Endothelial cell of umbilical vein (primary cell): ENCODE measurements at regions not wholly inside any gene's neighbourhood (a gene's known extent, or its start where the extent isn't known, plus 50 kb on each side); places are given as distances from the start of the nearest gene placed in this dataset.

Source experiments
- MYC ChIP-seq: IDR thresholded peaks from one replicate; pipeline ENCODE4 v1.6.1; 2011; ENCODE audit warnings: mild to moderate bottlenecking, low read depth, low read length
- POLR2A ChIP-seq: IDR thresholded peaks from 2 replicates; pipeline ENCODE4 v1.6.1; 2012; ENCODE audit warnings: low read depth, mild to moderate bottlenecking, control low read depth, low read length
- TF ChIP-seq, protein P1 (sequence below), 2 donors: IDR thresholded peaks; 1 replicate in 1 of 2; 2 replicates in 1 of 2; pipeline ENCODE4 v1.5.1; 2011; ENCODE audit warnings: low read length in 2 of 2, mild to moderate bottlenecking in 2 of 2, moderate library complexity in 2 of 2, control low read depth in 1 of 2, inconsistent platforms in 1 of 2, low read depth in 1 of 2; ENCODE audit not compliant: insufficient read depth in 1 of 2; ENCODE audit errors: extremely low read depth in 1 of 2

DNA sequence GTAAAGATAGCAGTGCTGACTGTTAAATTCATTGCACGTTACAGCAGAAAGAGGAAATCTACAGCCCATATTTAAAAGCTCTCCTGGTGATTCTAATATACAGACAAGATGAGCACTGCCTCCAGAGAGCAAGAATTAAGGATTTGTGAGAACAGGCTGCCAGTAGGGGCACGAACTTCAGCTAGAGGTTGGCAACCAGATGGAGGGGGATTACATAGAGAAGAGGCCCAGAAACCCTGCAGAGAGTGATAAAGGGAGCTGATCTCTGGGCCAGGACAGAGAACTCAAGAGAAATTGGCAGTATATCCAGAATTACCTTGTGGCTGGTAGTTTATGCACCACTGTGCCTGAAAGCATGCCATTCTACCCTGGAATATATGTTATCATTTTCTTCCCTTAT lies 144.8 kb downstream of the UFM1 start:
- TF ChIP-seq, protein P1, sequence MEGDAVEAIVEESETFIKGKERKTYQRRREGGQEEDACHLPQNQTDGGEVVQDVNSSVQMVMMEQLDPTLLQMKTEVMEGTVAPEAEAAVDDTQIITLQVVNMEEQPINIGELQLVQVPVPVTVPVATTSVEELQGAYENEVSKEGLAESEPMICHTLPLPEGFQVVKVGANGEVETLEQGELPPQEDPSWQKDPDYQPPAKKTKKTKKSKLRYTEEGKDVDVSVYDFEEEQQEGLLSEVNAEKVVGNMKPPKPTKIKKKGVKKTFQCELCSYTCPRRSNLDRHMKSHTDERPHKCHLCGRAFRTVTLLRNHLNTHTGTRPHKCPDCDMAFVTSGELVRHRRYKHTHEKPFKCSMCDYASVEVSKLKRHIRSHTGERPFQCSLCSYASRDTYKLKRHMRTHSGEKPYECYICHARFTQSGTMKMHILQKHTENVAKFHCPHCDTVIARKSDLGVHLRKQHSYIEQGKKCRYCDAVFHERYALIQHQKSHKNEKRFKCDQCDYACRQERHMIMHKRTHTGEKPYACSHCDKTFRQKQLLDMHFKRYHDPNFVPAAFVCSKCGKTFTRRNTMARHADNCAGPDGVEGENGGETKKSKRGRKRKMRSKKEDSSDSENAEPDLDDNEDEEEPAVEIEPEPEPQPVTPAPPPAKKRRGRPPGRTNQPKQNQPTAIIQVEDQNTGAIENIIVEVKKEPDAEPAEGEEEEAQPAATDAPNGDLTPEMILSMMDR (IDR thresholded peaks at IDR 0.05; ENCODE audit: extremely low read depth in 1 of 2, insufficient read depth in 1 of 2, low read depth in 1 of 2, low read length in 2 of 2), result no peak
- TF ChIP-seq MYC (no peak), POLR2A (no peak)
